AG20443 (cell line): ENCODE measurements at regions not wholly inside any gene's neighbourhood (a gene's known extent, or its start where the extent isn't known, plus 50 kb on each side); places are given as distances from the start of the nearest gene placed in this dataset.
"Not testable (repeated sequence)": the region's sequence is repeated elsewhere in the genome, so short reads cannot be mapped to it uniquely, and the experiment has no call there.

Experiments
- DNase-seq: peaks from one replicate; pipeline ENCODE4 v3.0.0; 2012; ENCODE audit warnings: low spot score, mixed read lengths

DNA sequence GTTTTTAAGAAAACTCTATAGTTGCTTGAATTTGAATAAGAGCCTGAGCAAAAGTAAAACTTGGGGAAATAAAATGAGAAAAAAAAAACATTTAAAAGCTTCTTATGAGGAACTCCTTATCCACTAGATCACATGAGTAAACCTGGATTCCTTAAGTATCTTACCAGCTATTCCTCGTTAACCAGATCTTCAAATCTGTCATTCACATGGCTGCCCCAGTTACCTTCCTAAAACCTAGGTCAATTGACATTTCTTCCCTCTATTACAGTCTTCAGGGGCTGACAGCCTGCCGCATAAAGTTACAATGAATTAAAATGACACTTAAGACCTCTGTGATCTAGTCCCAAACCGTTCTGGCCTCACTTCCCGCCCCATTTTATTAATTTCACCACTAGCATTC, 583.6 kb downstream of the NR2F2 start:
- no peak for DNase-seq

DNA sequence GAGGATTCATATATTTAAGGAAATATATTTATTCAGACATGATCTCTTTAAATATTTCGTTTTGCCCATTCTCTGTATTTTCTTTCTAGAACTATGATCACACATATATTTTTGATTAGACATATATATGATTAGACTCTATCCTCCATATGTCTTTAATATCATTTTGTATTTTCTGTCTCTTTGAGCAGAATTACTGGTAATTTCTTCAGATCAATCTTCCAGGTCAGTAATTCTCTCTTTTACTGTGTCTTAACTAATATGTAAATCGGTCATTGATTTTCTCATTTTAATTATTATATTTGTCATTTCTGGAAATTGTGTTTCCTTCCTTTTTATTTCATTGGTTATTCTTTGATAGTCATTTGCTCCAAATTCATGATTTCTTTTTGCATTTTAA, 586.2 kb downstream of the NR2F2 start:
- DNase-seq: no peak

- DNase-seq: no peak
These were observed 594.1 kb downstream of the NR2F2 start for GRCh38 chr15:96924570-96924969.

DNA sequence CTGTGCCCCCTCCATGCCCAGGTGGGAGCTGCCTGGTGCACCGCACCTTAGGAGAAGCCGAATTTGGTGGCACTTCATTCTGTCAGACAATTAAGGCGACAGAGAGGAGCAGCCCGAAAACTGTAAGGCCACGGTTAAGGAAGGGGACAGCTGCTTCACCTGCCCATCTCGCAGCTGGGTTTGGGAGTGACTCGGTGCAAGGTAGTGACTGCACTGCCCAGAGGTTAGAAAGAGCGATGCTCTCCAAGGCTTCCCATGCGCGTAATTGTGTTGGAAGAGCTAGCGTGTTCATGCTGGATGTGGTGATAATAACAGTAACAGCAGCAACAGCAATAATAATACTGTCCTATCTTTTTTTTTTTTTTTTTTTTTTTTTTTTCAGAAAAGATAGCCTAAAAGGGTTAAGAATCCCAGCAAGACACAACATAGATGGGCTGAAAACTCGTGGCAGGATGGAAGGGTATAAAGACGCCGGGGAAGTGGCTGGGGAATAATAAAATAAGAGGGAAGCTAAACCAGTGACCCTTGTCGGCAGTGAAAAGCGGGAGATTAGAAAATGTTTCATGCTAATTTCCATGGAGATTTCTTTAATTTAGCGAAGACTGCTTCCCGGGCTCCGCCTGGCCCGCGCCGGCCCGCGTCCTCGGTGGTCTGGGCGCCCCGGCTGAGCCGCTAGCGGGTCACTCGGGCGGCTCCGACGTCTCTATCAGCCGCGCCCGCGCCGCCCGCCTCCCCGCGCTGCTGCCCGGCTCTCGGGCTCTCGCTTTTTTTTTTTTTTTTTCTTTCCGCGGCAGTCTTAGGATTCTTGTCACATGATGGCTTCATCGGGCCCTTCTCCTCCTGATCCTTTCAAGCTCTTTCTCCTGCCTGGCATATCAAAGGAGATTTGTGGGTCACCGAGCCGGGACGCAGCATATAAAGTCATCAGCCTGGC, 617.1 kb downstream of the NR2F2 start:
- peak; percentile 15 for DNase-seq

DNA sequence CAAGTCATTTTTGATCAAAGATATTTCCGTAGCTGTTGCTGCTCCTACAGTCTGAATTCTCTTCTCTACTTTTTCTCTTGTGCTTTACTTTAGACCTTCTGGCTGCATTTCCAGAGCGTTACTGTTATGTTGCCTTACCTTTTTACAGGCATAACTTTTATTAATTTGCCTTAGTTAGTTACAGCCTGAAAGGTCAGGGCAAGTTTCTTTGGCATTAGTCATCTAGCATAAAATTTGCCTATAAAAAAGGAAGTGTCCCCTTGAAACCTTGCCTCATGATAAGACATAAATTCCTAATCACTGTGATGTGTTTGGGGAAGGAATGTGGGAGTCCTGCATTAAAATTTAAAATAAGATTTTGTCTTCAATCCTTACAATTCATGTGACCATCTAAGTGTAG, 618.5 kb downstream of the NR2F2 start:
- DNase-seq: no peak

- no peak for DNase-seq
These were observed 628.2 kb downstream of the NR2F2 start for GRCh38 chr15:96958721-96959120.

GRCh38 chr15:96959501-96959900, 629.0 kb downstream of the NR2F2 start:
- no peak for DNase-seq

DNA sequence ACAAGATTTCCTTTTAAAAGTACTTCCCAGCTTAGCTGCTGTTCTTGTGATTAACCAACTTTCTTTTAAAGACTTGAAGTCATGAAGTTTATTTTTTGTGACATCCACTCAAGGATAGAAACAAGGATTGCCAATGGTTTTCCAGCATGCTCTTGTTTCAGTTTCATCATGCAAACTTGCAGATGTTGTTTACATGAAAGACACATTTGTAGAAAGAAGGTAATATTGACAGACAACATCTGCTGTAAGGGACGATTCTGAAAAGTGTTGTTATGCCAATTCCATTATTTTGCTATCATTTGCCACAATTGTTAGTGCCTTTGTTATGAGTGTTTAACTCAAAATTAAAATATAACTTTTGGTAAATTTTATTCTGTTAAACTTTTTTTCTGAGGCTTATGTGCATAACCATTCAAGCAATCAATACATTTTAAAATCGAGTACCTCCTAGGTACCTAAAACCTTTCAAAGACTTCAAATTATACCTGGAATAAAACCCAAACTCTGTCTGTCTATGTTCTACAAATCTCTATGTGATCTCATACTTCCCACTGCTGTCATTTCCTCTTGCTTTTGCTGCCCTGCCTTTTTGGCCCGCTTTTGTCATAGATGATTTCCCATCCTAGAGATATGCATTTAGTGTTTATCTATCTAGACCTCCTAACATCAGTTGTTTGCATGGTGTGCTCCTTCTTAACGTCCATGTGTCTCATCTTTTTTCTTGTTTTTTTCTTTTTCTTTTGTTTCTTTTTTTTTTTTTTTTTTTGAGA, 630.4 kb downstream of the NR2F2 start:
- no peak for DNase-seq

DNA sequence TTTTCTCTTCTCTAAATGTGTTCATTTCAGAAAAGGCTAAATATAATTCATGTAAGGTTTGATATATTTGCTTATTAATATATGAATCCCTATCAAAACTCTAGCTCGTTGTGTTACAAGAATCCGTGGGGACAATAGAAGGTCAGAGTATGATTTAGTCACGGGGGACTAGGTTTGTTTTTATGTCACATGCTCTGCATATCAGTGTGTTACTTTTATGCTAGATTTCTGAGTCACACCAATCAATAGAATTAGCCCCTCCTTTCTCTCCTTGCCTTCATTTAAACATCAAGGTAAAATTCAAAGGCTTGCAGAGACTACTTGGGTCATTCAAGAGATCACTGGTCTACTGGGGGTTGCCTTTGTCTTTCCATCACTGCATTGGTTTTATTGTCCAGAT, 636.1 kb downstream of the NR2F2 start:
- DNase-seq: no peak

- no peak for DNase-seq
These were observed 639.5 kb downstream of the NR2F2 start for GRCh38 chr15:96969732-96970710.

GRCh38 chr15:96972201-96972600, 641.7 kb downstream of the NR2F2 start:
- DNase-seq: no peak

- no peak for DNase-seq
These were observed 644.3 kb downstream of the NR2F2 start for GRCh38 chr15:96974761-96975160.

DNA sequence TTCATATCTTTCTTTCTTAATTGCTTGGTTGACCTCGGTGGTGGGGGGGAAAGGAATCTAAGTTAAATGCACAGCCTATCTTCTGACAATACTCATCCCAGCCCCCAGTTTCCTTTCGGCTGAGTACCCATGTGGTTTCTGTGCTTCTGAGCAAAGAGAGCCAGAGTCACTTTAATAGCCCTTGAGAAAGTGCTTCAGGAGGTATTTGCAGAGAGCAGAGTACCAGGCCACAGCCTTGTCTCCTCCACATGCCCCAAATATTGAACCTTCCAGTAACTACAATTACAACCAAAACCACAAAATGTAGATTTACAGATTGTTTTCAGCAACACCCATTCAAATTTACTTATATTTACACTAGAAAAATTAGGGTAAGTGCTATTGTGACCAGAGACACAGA, 647.4 kb downstream of the NR2F2 start:
- DNase-seq: no peak

DNA sequence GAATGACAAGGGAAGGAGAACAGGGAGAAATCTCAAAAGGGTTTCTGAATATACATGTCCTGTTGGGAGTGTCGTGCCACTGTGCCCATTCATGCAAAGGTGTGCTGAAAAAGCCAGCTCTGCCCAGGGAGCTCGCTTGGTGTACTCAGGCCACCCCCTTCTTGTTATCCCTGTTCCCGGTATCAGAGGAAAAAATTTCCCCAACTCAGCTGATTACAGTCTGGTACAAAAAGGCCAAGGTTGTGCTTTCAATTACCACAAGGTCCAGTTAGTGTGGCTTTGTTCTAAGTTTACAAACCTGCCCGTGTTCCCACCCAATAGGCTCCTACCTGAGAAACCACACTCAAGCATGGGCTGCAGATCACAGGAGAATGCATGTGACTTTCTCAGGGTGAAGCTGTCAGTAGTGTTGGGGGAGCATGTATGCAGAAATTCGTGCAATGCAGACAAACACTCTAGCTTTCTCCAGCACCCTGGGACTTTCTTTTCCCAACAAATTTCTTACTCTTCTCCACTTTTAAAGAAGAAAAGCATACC, 648.5 kb downstream of the NR2F2 start:
- DNase-seq: no peak

DNA sequence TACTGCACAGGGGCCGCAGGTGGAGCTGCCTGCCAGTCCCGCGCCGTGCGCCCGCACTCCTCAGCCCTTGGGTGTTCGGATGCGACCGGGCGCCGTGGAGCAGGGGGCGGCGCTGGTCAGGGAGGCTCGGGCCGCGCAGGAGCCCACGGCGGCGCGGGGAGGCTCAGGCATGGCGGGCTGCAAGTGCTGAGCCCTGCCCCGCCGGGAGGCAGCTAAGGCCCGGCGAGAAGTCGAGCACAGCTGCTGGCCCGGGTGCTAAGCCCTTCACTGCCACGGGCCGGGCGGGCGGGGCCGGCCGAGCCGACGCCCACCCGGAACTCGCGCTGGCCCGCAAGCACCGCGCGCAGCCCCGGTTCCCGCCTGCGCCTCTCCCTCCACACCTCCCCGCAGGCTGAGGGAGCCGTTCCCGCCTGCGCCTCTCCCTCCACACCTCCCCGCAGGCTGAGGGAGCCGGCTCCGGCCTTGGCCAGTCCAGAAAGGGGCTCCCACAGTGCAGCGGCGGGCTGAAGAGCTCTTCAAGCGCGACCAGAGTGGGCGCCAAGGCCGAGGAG, 653.7 kb downstream of the NR2F2 start:
- DNase-seq: not testable (repeated sequence)

GRCh38 chr15:96992817-96993216, 662.3 kb downstream of the NR2F2 start:
- no peak for DNase-seq

GRCh38 chr15:96997538-96997937, 667.0 kb downstream of the NR2F2 start:
- DNase-seq: no peak

GRCh38 chr15:97009031-97009431, 678.5 kb downstream of the NR2F2 start:
- no peak for DNase-seq

GRCh38 chr15:97012986-97013385, 682.5 kb downstream of the NR2F2 start:
- DNase-seq: no peak

DNA sequence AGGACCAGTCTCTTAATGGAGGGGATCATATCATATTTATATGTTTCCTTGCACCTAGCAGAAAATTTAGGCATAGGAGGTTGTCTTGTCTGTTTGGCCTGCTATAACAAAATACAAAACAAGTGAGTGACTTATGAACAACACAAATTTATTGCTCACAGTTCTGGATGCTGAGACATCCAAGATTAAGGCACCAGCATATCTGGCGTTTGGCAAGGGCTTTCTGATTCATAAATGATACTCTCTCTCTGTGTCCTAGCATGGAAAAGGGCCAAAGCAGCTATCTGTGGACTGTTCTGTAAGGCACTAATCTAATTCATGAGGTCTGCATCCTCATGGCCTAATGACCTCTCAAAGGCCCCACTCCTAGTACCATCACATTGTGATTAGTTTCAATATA, 683.0 kb downstream of the NR2F2 start:
- DNase-seq: no peak

DNA sequence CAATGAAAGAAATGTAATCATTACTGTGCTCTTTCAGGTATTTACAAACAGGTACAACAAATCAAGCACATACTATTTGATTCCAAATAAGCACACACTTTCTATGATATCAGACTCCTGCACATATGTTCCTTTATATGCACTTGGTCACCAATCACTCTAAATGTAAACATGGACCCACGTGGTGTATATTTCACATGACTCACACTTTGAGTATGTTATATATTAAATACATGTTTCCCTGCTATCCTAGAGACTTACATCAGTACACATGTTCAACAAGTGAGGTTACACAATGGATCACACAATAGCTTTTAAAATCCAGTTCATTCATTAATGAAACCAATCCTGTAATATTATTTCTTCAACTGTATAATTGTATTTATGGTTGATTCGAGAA, 683.5 kb downstream of the NR2F2 start:
- no peak for DNase-seq

DNA sequence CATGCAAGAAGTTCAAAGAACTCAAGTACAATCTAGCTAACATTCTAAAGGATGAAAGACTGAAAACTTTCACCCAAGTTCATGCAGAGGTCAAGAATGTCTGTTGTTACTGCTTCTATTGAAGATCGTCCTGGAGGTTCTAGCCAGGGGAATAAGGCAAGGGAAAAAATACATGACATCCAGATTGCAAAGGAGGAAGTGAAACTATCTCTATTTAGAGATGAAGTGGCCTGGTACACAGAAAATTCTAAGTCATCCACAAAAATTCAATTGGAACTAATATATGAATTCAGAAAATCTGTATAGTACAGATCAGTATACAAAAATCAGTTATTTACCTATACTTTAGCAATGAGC, 693.0 kb downstream of the NR2F2 start:
- DNase-seq: no peak
